Fibroblast of lung (primary cell): ENCODE measurements at regions not wholly inside any gene's neighbourhood (a gene's known extent, or its start where the extent isn't known, plus 50 kb on each side); places are given as distances from the start of the nearest gene placed in this dataset.

Experiments
- DNase-seq, 2 donors: peaks; one replicate each; pipeline versions ENCODE4 v3.0.0 to v3.0.0-alpha.2; 2010; ENCODE audit warnings: low read depth in 2 of 2
- H2AFZ ChIP-seq: 2 replicates; pipeline ENCODE4 v1.5.1; 2012; ENCODE audit warnings: low read length, control low read depth, inconsistent platforms
- H3K27ac ChIP-seq: 2 replicates; pipeline ENCODE4 v1.5.1; 2011; ENCODE audit warnings: low read length, control low read depth; ENCODE audit not compliant: insufficient read depth
- H3K27me3 ChIP-seq: 2 replicates; pipeline ENCODE4 v1.5.1; 2011; ENCODE audit warnings: mild to moderate bottlenecking, low read length; ENCODE audit not compliant: control insufficient read depth, insufficient read depth
- H3K36me3 ChIP-seq: 2 replicates; pipeline ENCODE4 v1.5.1; 2011; ENCODE audit warnings: low read length; ENCODE audit not compliant: control insufficient read depth, insufficient read depth
- H3K4me1 ChIP-seq: 2 replicates; pipeline ENCODE4 v1.5.1; 2011; ENCODE audit warnings: low read length; ENCODE audit not compliant: control insufficient read depth, insufficient read depth; ENCODE audit errors: extremely low read depth
- H3K4me2 ChIP-seq: 2 replicates; pipeline ENCODE4 v1.5.1; 2011; ENCODE audit warnings: low read length, control low read depth; ENCODE audit not compliant: insufficient read depth; ENCODE audit errors: extremely low read depth
- H3K4me3 ChIP-seq, 4 experiments: fragments of 200-600 bp in 1 of 4; sonication (generic) in 1 of 4; replicated peaks in 1 of 4; 2 replicates each; pipeline ENCODE4 v1.5.1; 2011 to 2016; ENCODE audit warnings: low read length in 4 of 4, low read depth in 3 of 4, mild to moderate bottlenecking in 3 of 4, control low read depth in 2 of 4, inconsistent platforms in 1 of 4, mixed read lengths in 1 of 4; ENCODE audit not compliant: insufficient read depth in 1 of 4; ENCODE audit errors: control extremely low read depth in 1 of 4
- H3K79me2 ChIP-seq: 2 replicates; pipeline ENCODE4 v1.5.1; 2012; ENCODE audit warnings: mild to moderate bottlenecking, low read length, inconsistent platforms; ENCODE audit not compliant: control insufficient read depth, insufficient read depth
- H3K9ac ChIP-seq: 2 replicates; pipeline ENCODE4 v1.5.1; 2011; ENCODE audit warnings: mild to moderate bottlenecking, low read length, control low read depth; ENCODE audit not compliant: insufficient read depth
- H3K9me3 ChIP-seq: 2 replicates; pipeline ENCODE4 v1.5.1; 2012; ENCODE audit warnings: low read depth, low read length; ENCODE audit not compliant: control insufficient read depth, insufficient read depth
- H4K20me1 ChIP-seq: 2 replicates; pipeline ENCODE4 v1.5.1; 2011; ENCODE audit warnings: low read length; ENCODE audit not compliant: control insufficient read depth, insufficient read depth; ENCODE audit errors: extremely low read depth
- EZH2 ChIP-seq: IDR thresholded peaks from 2 replicates; pipeline ENCODE4 v1.5.1; 2012; ENCODE audit warnings: low read length, control low read depth, mild to moderate bottlenecking; ENCODE audit errors: missing control alignments
- TF ChIP-seq, protein P1 (sequence below), 2 donors: IDR thresholded peaks in 1 of 2; conservative IDR thresholded peaks in 1 of 2; 1 replicate in 1 of 2; 2 replicates in 1 of 2; pipeline ENCODE4 v1.5.1; 2011 to 2012; ENCODE audit warnings: low read length in 2 of 2, control low read depth in 1 of 2, inconsistent platforms in 1 of 2, low read depth in 1 of 2, mild to moderate bottlenecking in 1 of 2

DNA sequence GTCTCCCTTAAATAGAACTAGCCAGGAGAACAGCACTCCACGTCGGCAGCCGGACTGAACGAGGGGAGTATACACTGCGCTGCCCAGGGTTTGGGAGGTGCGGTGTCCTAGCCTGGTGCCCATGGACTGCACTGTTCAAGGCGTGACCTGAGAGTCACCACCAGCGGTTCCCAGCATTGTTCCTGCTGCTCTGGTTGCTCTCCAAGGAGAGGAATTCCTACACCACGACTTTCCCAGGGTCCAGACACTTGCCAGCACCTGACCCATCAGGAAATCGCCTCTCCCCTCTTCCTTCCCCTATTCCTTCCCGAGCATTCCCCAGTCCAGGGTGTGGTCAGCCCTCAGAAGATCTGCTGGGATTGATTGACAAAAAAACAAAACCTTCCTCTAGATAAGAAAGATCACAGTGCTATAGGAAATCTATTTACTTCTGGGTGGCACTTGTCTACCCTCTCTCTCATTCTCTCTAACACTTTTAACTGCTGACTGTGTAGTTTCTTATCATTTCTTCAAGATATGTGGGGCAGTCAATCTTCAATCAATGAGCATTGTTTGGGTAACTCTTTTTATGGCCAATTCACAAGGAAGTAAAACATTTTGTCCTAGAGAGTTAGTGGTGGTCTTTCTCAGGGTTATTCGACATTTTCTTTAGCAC, 297.8 kb upstream of the ACTBL2 start:
- peak in 1 of 2 donors; percentile 35 for DNase-seq
- Histone ChIP-seq H3K4me2 (no peak overlapping the region), H3K9ac (no peak overlapping the region), H3K27me3 (no peaks in the 10 kb centered on the region), H3K27ac (no peak overlapping the region), H3K36me3 (no peaks in the 10 kb centered on the region), H3K4me3 (no peak overlapping the region), H2AFZ (no peak overlapping the region), H4K20me1 (no peaks in the 10 kb centered on the region), H3K79me2 (no peaks in the 10 kb centered on the region), H3K9me3 (no peaks in the 10 kb centered on the region), H3K4me1 (no peaks in the 10 kb centered on the region)
- no peak for TF ChIP-seq EZH2
- TF ChIP-seq, protein P1, sequence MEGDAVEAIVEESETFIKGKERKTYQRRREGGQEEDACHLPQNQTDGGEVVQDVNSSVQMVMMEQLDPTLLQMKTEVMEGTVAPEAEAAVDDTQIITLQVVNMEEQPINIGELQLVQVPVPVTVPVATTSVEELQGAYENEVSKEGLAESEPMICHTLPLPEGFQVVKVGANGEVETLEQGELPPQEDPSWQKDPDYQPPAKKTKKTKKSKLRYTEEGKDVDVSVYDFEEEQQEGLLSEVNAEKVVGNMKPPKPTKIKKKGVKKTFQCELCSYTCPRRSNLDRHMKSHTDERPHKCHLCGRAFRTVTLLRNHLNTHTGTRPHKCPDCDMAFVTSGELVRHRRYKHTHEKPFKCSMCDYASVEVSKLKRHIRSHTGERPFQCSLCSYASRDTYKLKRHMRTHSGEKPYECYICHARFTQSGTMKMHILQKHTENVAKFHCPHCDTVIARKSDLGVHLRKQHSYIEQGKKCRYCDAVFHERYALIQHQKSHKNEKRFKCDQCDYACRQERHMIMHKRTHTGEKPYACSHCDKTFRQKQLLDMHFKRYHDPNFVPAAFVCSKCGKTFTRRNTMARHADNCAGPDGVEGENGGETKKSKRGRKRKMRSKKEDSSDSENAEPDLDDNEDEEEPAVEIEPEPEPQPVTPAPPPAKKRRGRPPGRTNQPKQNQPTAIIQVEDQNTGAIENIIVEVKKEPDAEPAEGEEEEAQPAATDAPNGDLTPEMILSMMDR (conservative IDR thresholded peaks at IDR 0.05 in 1 of 2, IDR thresholded peaks at IDR 0.05 in 1 of 2; ENCODE audit: low read depth in 1 of 2, low read length in 2 of 2) = no peak

DNA sequence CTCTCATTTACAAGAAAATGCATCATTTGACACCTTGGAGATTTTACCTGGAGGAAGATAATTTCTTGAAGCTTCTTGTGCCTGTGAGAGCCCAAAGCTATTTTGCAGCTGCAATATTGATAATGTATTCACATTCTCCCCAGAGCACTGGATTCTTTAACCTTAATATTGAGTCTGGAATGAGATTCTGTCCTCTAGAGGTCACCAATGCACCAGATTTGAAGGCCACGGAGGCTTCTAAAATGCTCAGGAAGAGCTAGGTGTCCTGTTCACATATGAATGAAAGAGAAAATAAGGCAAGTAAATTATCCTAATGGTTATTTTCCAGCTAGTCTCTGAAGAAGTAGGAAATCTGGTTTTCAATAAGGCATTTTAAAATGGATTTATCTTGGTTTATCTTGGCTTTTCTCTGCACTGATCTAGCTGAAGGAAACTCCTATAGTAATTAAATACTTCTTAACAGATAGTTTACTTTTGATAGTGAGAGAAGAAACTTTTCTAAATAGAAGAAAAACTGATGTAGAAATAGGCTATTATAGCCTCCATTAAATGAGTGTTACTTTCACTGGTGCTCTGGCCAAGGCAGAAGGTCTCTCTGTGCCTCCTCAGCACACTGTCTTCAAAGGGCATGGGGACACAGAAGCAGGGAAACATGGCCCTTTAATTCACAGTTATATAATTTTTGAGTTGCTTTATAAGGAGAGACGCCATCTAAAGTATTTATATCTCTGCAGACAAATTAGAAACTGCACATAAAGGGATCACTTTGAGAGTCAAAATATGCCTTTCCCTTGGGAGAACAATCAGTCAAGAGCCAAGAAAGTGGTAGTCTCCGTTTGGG, 297.0 kb upstream of the ACTBL2 start:
- Histone ChIP-seq H3K9me3 (no peaks in the 10 kb centered on the region), H3K27me3 (no peaks in the 10 kb centered on the region), H4K20me1 (no peaks in the 10 kb centered on the region), H3K4me1 (no peaks in the 10 kb centered on the region), H3K4me2 (no peak overlapping the region), H3K79me2 (no peaks in the 10 kb centered on the region), H3K9ac (no peak overlapping the region), H2AFZ (no peak overlapping the region), H3K4me3 (no peak overlapping the region), H3K27ac (no peak overlapping the region), H3K36me3 (no peaks in the 10 kb centered on the region)
- peak; percentile 71 to 85 for DNase-seq
- TF ChIP-seq, protein P1 (conservative IDR thresholded peaks at IDR 0.05 in 1 of 2, IDR thresholded peaks at IDR 0.05 in 1 of 2; ENCODE audit: low read depth in 1 of 2, low read length in 2 of 2) = peak; percentile 57 to 71
- TF ChIP-seq EZH2 = no peak

DNA sequence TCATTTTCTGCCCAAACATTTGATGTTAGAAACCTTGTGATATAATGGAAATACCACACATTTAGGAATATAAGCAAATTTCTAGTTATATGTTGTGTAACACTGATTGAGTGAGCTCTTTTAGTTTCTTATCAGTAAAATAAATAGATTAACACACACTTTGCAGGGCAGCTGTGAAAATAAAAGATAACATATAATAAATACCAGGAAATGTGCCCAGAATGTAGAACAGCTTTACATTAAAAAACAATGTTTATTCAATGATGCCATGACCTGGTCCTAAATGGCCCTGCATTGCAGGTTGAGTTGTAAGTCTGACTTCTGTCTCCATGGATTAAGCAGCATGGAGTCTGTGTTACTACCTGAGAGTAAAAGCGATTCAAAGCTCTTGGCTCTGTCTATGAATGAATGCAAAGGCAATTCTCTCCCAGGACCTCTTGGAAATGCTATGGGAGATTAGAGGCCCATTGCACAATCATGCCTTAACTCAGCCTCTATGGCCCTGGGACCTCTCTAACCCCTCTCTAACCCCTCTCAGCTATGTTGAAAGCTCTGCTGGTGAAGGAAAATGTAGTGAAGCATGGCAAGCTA, 296.0 kb upstream of the ACTBL2 start:
- no peak overlapping the region for H3K27ac ChIP-seq
- no peak overlapping the region for H3K4me2 ChIP-seq
- TF ChIP-seq, protein P1 (conservative IDR thresholded peaks at IDR 0.05 in 1 of 2, IDR thresholded peaks at IDR 0.05 in 1 of 2; ENCODE audit: low read depth in 1 of 2, low read length in 2 of 2) = no peak
- no peak for TF ChIP-seq EZH2
- no peak overlapping the region for H3K4me3 ChIP-seq
- peak; percentile 41 to 61 for DNase-seq
- H3K79me2 ChIP-seq = no peaks in the 10 kb centered on the region
- H3K9me3 ChIP-seq = no peaks in the 10 kb centered on the region
- H3K9ac ChIP-seq = no peak overlapping the region
- H3K4me1 ChIP-seq = no peaks in the 10 kb centered on the region
- no peaks in the 10 kb centered on the region for H4K20me1 ChIP-seq
- no peak overlapping the region for H2AFZ ChIP-seq
- no peaks in the 10 kb centered on the region for H3K36me3 ChIP-seq
- no peaks in the 10 kb centered on the region for H3K27me3 ChIP-seq
